OCI-LY7 (cell line): ENCODE measurements at regions not wholly inside any gene's neighbourhood (a gene's known extent, or its start where the extent isn't known, plus 50 kb on each side); places are given as distances from the start of the nearest gene placed in this dataset.

Experiments used
- CTCF ChIP-seq: fragments of 200-600 bp; sonication (generic); conservative IDR thresholded peaks from 2 replicates; pipeline ENCODE4 v1.5.1; 2014; ENCODE audit warnings: mild to moderate bottlenecking, antibody characterized with exemption, low read length, moderate library complexity, mixed read lengths
- EZH2phosphoT487 ChIP-seq: fragments of 200-600 bp; sonication (generic); IDR thresholded peaks from 2 replicates; pipeline ENCODE4 v1.6.1; 2018; ENCODE audit warnings: low read depth, borderline replicate concordance, mild to moderate bottlenecking, mixed run types, antibody characterized with exemption, low read length, moderate library complexity, mixed read lengths

- TF ChIP-seq CTCF (no peak), EZH2phosphoT487 (no peak)
Measured at GRCh38 chr2:221161186-221161585, 410.9 kb downstream of the EPHA4 start.
